Upper lobe of left lung (tissue), 6 donors: ENCODE measurements at regions not wholly inside any gene's neighbourhood (a gene's known extent, or its start where the extent isn't known, plus 50 kb on each side); places are given as distances from the start of the nearest gene placed in this dataset.

Experiments used
- ATAC-seq, 2 donors: fragments of 200-7000 bp; cut with Tn5 transposase; one replicate each; pipeline ENCODE4 v1.9.1; 2022; ENCODE audit warnings: mild to moderate bottlenecking in 2 of 2, moderate library complexity in 2 of 2; ENCODE audit not compliant: low FRiP score in 2 of 2
- DNase-seq, 2 donors: peaks; one replicate each; pipeline ENCODE4 v3.0.0-alpha.2; 2019 to 2020
- H3K27ac ChIP-seq, 4 donors: fragments of 200-600 bp; sonication (generic); one replicate each; pipeline ENCODE4 v1.5.1; 2016 to 2019
- H3K27me3 ChIP-seq, 4 donors: fragments of 200-600 bp; sonication (generic); one replicate each; pipeline ENCODE4 v1.5.1; 2017 to 2019
- H3K36me3 ChIP-seq, 4 donors: fragments of 200-600 bp; sonication (generic); one replicate each; pipeline ENCODE4 v1.5.1; 2016 to 2019
- H3K4me1 ChIP-seq, 4 donors: fragments of 200-600 bp; sonication (generic); one replicate each; pipeline ENCODE4 v1.5.1; 2018 to 2019
- H3K4me3 ChIP-seq, 4 donors: fragments of 200-600 bp; sonication (generic); one replicate each; pipeline ENCODE4 v1.5.1; 2017 to 2019; ENCODE audit warnings: mild to moderate bottlenecking in 2 of 4, moderate library complexity in 1 of 4
- H3K9me3 ChIP-seq, 4 donors: fragments of 200-600 bp; sonication (generic); one replicate each; pipeline ENCODE4 v1.5.1; 2018 to 2019
- CTCF ChIP-seq, 6 experiments: fragments of 450-650 bp in 4 of 6; fragments of 200-600 bp in 2 of 6; sonication (generic) in 2 of 6; IDR thresholded peaks; one replicate each; pipeline ENCODE4 v1.5.1; 2016 to 2019; ENCODE audit warnings: antibody characterized with exemption in 6 of 6
- EP300 ChIP-seq, 4 donors: sonication (generic); formaldehyde crosslinking; IDR thresholded peaks; one replicate each; pipeline ENCODE4 v1.5.1; 2017; ENCODE audit warnings: antibody characterized with exemption in 4 of 4, control low read depth in 2 of 4
- POLR2A ChIP-seq, 4 donors: fragments of 450-650 bp; IDR thresholded peaks; one replicate each; pipeline ENCODE4 v1.5.1; 2016 to 2017; ENCODE audit warnings: antibody characterized with exemption in 4 of 4, mild to moderate bottlenecking in 2 of 4
- POLR2AphosphoS5 ChIP-seq, 2 donors: sonication (generic); formaldehyde crosslinking; IDR thresholded peaks; one replicate each; pipeline ENCODE4 v1.5.1; 2017; ENCODE audit warnings: antibody characterized with exemption in 2 of 2
- WGBS, 2 donors: methylation state at CpG; one replicate each; pipeline ENCODE4 v1.1.5; 2017 to 2018; 5-methylcytosine and 5-hydroxymethylcytosine counted together
- donor health status: DM: no; HTN: no; CAD: no; lungs with moderate emphysema.
- donor health status: DM: no; HTN: yes; CAD: no; lungs with severe emphysema.

DNA sequence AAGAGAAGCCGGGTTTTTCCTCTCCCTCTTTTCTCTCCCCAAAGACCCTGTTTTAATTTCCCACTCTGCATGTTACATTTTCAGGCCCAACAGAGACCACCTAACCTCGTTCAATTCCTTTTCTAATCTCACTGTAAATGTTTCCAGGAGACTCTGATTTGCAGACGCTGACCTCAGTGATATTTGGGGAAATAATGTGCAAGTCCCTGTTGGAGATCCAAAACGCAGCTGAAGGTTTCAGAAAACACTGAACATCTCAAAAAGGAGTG lies 386.6 kb downstream of the NPIPA8 start:
- ATAC-seq (no peak), DNase-seq (no peak)
- no peaks in the 10 kb centered on the region for H3K4me1 ChIP-seq
- H3K27me3 ChIP-seq: no peaks in the 10 kb centered on the region
- no peaks in the 10 kb centered on the region for H3K9me3 ChIP-seq
- no peak overlapping the region for H3K4me3 ChIP-seq
- 19 to 28% methylated on average over 4 of the region's 4 CpGs for WGBS, 2 donors
- H3K36me3 ChIP-seq: no peaks in the 10 kb centered on the region
- TF ChIP-seq CTCF (IDR thresholded peaks at IDR 0.05) (no peak), EP300 (IDR thresholded peaks at IDR 0.05) (no peak), POLR2AphosphoS5 (IDR thresholded peaks at IDR 0.05) (no peak), POLR2A (IDR thresholded peaks at IDR 0.05) (no peak)
- H3K27ac ChIP-seq: no peak overlapping the region

GRCh38 chr16:17949141-17949981 lies 387.2 kb downstream of the NPIPA8 start:
- H3K4me1 ChIP-seq: no peaks in the 10 kb centered on the region
- DNase-seq (no peak), ATAC-seq (no peak)
- no peaks in the 10 kb centered on the region for H3K9me3 ChIP-seq
- H3K27ac ChIP-seq: no peak overlapping the region
- WGBS, 2 donors: 14 to 22% methylated on average over 10 of the region's 10 CpGs
- no peaks in the 10 kb centered on the region for H3K27me3 ChIP-seq
- no peak overlapping the region for H3K4me3 ChIP-seq
- H3K36me3 ChIP-seq: no peaks in the 10 kb centered on the region
- TF ChIP-seq CTCF (IDR thresholded peaks at IDR 0.05) (no peak), EP300 (IDR thresholded peaks at IDR 0.05) (no peak), POLR2AphosphoS5 (IDR thresholded peaks at IDR 0.05) (no peak), POLR2A (IDR thresholded peaks at IDR 0.05) (no peak)

GRCh38 chr16:17947637-17948036 lies 388.9 kb downstream of the NPIPA8 start:
- Histone ChIP-seq H3K9me3 (no peaks in the 10 kb centered on the region), H3K4me1 (no peaks in the 10 kb centered on the region), H3K4me3 (no peak overlapping the region), H3K27me3 (no peaks in the 10 kb centered on the region), H3K27ac (no peak overlapping the region), H3K36me3 (no peaks in the 10 kb centered on the region)
- no peak for ATAC-seq
- no peak for TF ChIP-seq POLR2A (IDR thresholded peaks at IDR 0.05)
- no peak for TF ChIP-seq CTCF (IDR thresholded peaks at IDR 0.05)
- no peak for TF ChIP-seq POLR2AphosphoS5 (IDR thresholded peaks at IDR 0.05)
- no peak for TF ChIP-seq EP300 (IDR thresholded peaks at IDR 0.05)
- 83 to 84% methylated on average over 3 of the region's 3 CpGs for WGBS, 2 donors
- no peak for DNase-seq

- no peak for TF ChIP-seq POLR2A (IDR thresholded peaks at IDR 0.05)
- no peak for TF ChIP-seq CTCF (IDR thresholded peaks at IDR 0.05)
- no peak for TF ChIP-seq EP300 (IDR thresholded peaks at IDR 0.05)
- TF ChIP-seq POLR2AphosphoS5 (IDR thresholded peaks at IDR 0.05): no peak
- 88 to 96% methylated on average over 1 of the region's 1 CpG for WGBS, 2 donors
- ATAC-seq (no peak), DNase-seq (no peak)
- H3K9me3 ChIP-seq: no peaks in the 10 kb centered on the region
- no peak overlapping the region for H3K4me3 ChIP-seq
- no peaks in the 10 kb centered on the region for H3K36me3 ChIP-seq
- H3K27me3 ChIP-seq: no peaks in the 10 kb centered on the region
- H3K27ac ChIP-seq: no peak overlapping the region
- H3K4me1 ChIP-seq: no peaks in the 10 kb centered on the region
Measured at GRCh38 chr16:17947165-17947564, 389.4 kb downstream of the NPIPA8 start.

- H3K9me3 ChIP-seq: no peaks in the 10 kb centered on the region
- ATAC-seq (no peak), DNase-seq (no peak)
- no peak overlapping the region for H3K27ac ChIP-seq
- TF ChIP-seq POLR2A (IDR thresholded peaks at IDR 0.05): no peak
- TF ChIP-seq EP300 (IDR thresholded peaks at IDR 0.05): no peak
- TF ChIP-seq POLR2AphosphoS5 (IDR thresholded peaks at IDR 0.05): no peak
- no peak for TF ChIP-seq CTCF (IDR thresholded peaks at IDR 0.05)
- H3K4me1 ChIP-seq: no peaks in the 10 kb centered on the region
- whole genome bisulfite sequencing, 2 donors: 83 to 84% methylated on average over 5 of the region's 5 CpGs
- no peak overlapping the region for H3K4me3 ChIP-seq
- H3K27me3 ChIP-seq: no peaks in the 10 kb centered on the region
- no peaks in the 10 kb centered on the region for H3K36me3 ChIP-seq
Measured at GRCh38 chr16:17945080-17945601, 391.4 kb downstream of the NPIPA8 start.
